ENCODE measurements at regions not wholly inside any gene's neighbourhood (a gene's known extent, or its start where the extent isn't known, plus 50 kb on each side); places are given as distances from the start of the nearest gene placed in this dataset.

DNA sequence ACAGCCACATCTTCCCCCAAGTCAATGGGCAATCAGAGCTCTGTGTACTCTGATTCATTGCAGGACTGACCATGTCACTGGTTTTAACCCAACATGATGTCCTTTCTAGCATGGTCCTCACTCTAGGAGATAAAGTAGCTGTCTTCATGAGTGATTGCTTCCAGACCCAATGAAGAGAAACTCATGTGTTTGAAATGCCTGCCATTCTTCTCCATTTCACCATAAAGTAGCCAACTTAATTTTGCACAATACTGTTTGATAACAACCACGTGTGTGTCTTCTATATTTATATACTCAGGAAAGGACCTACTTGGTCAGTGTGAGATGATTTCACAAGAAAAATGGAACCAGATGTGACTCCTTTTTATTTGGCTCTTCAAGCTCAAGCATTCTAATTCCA lies 172.5 kb downstream of the AXIN2 start:
- TF ChIP-seq EZH2phosphoT487 (IDR thresholded peaks at IDR 0.05; ENCODE audit: low read length) (no peak), EZH2 (optimal IDR thresholded peaks at IDR 0.05; ENCODE audit: low read depth, low read length) (no peak)
- TF ChIP-seq, protein P1, sequence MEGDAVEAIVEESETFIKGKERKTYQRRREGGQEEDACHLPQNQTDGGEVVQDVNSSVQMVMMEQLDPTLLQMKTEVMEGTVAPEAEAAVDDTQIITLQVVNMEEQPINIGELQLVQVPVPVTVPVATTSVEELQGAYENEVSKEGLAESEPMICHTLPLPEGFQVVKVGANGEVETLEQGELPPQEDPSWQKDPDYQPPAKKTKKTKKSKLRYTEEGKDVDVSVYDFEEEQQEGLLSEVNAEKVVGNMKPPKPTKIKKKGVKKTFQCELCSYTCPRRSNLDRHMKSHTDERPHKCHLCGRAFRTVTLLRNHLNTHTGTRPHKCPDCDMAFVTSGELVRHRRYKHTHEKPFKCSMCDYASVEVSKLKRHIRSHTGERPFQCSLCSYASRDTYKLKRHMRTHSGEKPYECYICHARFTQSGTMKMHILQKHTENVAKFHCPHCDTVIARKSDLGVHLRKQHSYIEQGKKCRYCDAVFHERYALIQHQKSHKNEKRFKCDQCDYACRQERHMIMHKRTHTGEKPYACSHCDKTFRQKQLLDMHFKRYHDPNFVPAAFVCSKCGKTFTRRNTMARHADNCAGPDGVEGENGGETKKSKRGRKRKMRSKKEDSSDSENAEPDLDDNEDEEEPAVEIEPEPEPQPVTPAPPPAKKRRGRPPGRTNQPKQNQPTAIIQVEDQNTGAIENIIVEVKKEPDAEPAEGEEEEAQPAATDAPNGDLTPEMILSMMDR (IDR thresholded peaks at IDR 0.05; ENCODE audit: low read length): no peak
- H3K27me3 ChIP-seq (replicated peaks; ENCODE audit: insufficient read depth, low read length): no peaks in the 10 kb centered on the region
- no peaks in the 10 kb centered on the region for H3K4me1 ChIP-seq (ENCODE audit: low read length)
- H3F3A ChIP-seq (ENCODE audit: insufficient read depth, low read length): no peaks in the 10 kb centered on the region
- no peak overlapping the region for H3K27ac ChIP-seq (ENCODE audit: low read length)
- no peaks in the 10 kb centered on the region for H3K9me3 ChIP-seq (replicated peaks; ENCODE audit: insufficient read depth, low read length)
- no peak for DNase-seq
- H3K4me3 ChIP-seq (ENCODE audit: low read length): no peak overlapping the region
- no peaks in the 10 kb centered on the region for H3K79me2 ChIP-seq (ENCODE audit: low read length)
- H3K9ac ChIP-seq (ENCODE audit: low read length): no peak overlapping the region
- H2AFZ ChIP-seq (ENCODE audit: low read length): no peak overlapping the region
- H4K20me1 ChIP-seq (ENCODE audit: insufficient read depth, low read length): no peaks in the 10 kb centered on the region
- no peak overlapping the region for H3K4me2 ChIP-seq (ENCODE audit: low read depth, low read length)
- H3K36me3 ChIP-seq (replicated peaks; ENCODE audit: insufficient read depth, low read length): no peaks in the 10 kb centered on the region
- H3K9me2 ChIP-seq (replicated peaks; ENCODE audit: insufficient read depth, low read length): no peaks in the 10 kb centered on the region

DNA sequence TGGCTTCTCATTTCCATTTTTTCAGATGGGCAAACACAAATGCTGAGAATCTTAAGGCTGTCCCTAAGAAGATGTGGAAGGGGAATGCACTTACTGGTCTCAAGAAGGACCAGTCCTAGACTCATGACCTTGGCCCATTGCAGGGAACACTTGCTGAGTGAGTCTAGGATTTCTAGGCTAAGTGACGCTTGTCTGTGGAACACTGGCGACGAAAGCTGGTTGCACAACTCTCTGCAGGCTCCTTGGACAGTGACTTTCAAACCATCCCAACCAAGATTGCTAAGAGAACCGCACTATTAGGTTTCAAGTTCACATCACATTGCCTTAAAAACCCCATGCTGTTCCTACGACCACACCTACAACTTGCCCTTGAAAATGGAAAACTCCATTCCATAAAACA lies 174.1 kb downstream of the AXIN2 start:
- Histone ChIP-seq H3F3A (ENCODE audit: insufficient read depth, low read length) (no peaks in the 10 kb centered on the region), H3K79me2 (ENCODE audit: low read length) (no peaks in the 10 kb centered on the region), H3K4me3 (ENCODE audit: low read length) (no peak overlapping the region), H3K9ac (ENCODE audit: low read length) (no peak overlapping the region), H3K36me3 (replicated peaks; ENCODE audit: insufficient read depth, low read length) (no peaks in the 10 kb centered on the region), H3K4me2 (ENCODE audit: low read depth, low read length) (no peak overlapping the region), H3K9me2 (replicated peaks; ENCODE audit: insufficient read depth, low read length) (no peaks in the 10 kb centered on the region), H2AFZ (ENCODE audit: low read length) (no peak overlapping the region), H3K9me3 (replicated peaks; ENCODE audit: insufficient read depth, low read length) (no peaks in the 10 kb centered on the region), H3K4me1 (ENCODE audit: low read length) (no peaks in the 10 kb centered on the region), H3K27ac (ENCODE audit: low read length) (no peak overlapping the region), H4K20me1 (ENCODE audit: insufficient read depth, low read length) (no peaks in the 10 kb centered on the region), H3K27me3 (replicated peaks; ENCODE audit: insufficient read depth, low read length) (no peaks in the 10 kb centered on the region)
- no peak for DNase-seq
- TF ChIP-seq EZH2phosphoT487 (IDR thresholded peaks at IDR 0.05; ENCODE audit: low read length) (no peak), EZH2 (optimal IDR thresholded peaks at IDR 0.05; ENCODE audit: low read depth, low read length) (no peak)
- TF ChIP-seq, protein P1 (IDR thresholded peaks at IDR 0.05; ENCODE audit: low read length): no peak

DNA sequence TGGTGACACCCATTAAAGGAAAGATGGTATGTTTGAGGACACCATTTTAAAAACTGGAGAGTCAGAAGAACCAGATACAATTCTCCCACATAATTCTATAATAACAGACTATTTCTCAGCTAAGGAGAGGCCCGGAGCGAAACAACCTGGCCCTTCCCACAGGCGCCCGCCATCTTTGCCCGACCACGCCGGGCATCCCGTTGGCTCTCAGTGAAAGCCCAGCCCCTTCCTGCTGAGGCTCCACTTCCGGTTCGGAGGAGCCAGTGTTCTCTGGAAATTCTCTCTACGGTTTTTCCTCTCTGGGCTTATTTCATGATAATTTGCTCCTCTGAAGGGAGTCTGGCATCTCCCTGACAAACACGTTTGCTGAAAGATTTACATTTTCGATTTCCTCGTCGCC lies 175.7 kb downstream of the AXIN2 start:
- no peak overlapping the region for H3K4me3 ChIP-seq (ENCODE audit: low read length)
- H4K20me1 ChIP-seq (ENCODE audit: insufficient read depth, low read length): no peaks in the 10 kb centered on the region
- H3K9me3 ChIP-seq (replicated peaks; ENCODE audit: insufficient read depth, low read length): no peaks in the 10 kb centered on the region
- no peaks in the 10 kb centered on the region for H3K9me2 ChIP-seq (replicated peaks; ENCODE audit: insufficient read depth, low read length)
- H3K4me2 ChIP-seq (ENCODE audit: low read depth, low read length): no peak overlapping the region
- DNase-seq: no peak
- TF ChIP-seq EZH2phosphoT487 (IDR thresholded peaks at IDR 0.05; ENCODE audit: low read length) (no peak), EZH2 (optimal IDR thresholded peaks at IDR 0.05; ENCODE audit: low read depth, low read length) (no peak)
- TF ChIP-seq, protein P1 (IDR thresholded peaks at IDR 0.05; ENCODE audit: low read length): no peak
- no peaks in the 10 kb centered on the region for H3K79me2 ChIP-seq (ENCODE audit: low read length)
- no peak overlapping the region for H3K9ac ChIP-seq (ENCODE audit: low read length)
- no peaks in the 10 kb centered on the region for H3K36me3 ChIP-seq (replicated peaks; ENCODE audit: insufficient read depth, low read length)
- no peak overlapping the region for H3K27ac ChIP-seq (ENCODE audit: low read length)
- H3F3A ChIP-seq (ENCODE audit: insufficient read depth, low read length): no peaks in the 10 kb centered on the region
- no peak overlapping the region for H2AFZ ChIP-seq (ENCODE audit: low read length)
- no peaks in the 10 kb centered on the region for H3K4me1 ChIP-seq (ENCODE audit: low read length)
- H3K27me3 ChIP-seq (replicated peaks; ENCODE audit: insufficient read depth, low read length): no peaks in the 10 kb centered on the region
